Activated CD4-positive, alpha-beta T cell treated with anti-CD3 and anti-CD28 coated beads, Interleukin-2, Interleukin-6, amounts not matched to agents 100 ng/mL and 50 ng/mL, durations not matched to agents 16 hours and 8 hours (primary cell): ENCODE measurements at regions not wholly inside any gene's neighbourhood (a gene's known extent, or its start where the extent isn't known, plus 50 kb on each side); places are given as distances from the start of the nearest gene placed in this dataset.

Source experiments
- DNase-seq: peaks from one replicate; pipeline ENCODE4 v3.0.0-alpha.2; 2020

- no peak for DNase-seq
Measured at GRCh38 chr4:186939226-186939625, 215.6 kb upstream of the FAT1 start.

- DNase-seq, result no peak
Measured at GRCh38 chr4:186939766-186940165, 216.1 kb upstream of the FAT1 start.

GRCh38 chr4:186940476-186940875 lies 216.8 kb upstream of the FAT1 start:
- DNase-seq, result no peak

- no peak for DNase-seq
Measured at GRCh38 chr4:186942758-186943377, 219.2 kb upstream of the FAT1 start.

- no peak for DNase-seq
Measured at GRCh38 chr4:186943411-186943810, 219.8 kb upstream of the FAT1 start.

- no peak for DNase-seq
Measured at GRCh38 chr4:186946136-186946535, 222.5 kb upstream of the FAT1 start.

GRCh38 chr4:186946682-186947294 lies 223.1 kb upstream of the FAT1 start:
- no peak for DNase-seq

GRCh38 chr4:186948361-186949242 lies 224.9 kb upstream of the FAT1 start:
- DNase-seq, result no peak

- DNase-seq, result no peak
Measured at GRCh38 chr4:186949847-186950246, 226.2 kb upstream of the FAT1 start.

- no peak for DNase-seq
Measured at GRCh38 chr4:186952709-186953108, 229.1 kb upstream of the FAT1 start.

GRCh38 chr4:186953599-186954260 lies 230.1 kb upstream of the FAT1 start:
- DNase-seq, result no peak

GRCh38 chr4:186954509-186954908 lies 230.9 kb upstream of the FAT1 start:
- DNase-seq, result no peak

GRCh38 chr4:186954956-186955355 lies 231.3 kb upstream of the FAT1 start:
- DNase-seq, result no peak

- no peak for DNase-seq
Measured at GRCh38 chr4:186957952-186958555, 234.4 kb upstream of the FAT1 start.

- DNase-seq, result no peak
Measured at GRCh38 chr4:186958726-186959350, 235.2 kb upstream of the FAT1 start.

- DNase-seq, result no peak
Measured at GRCh38 chr4:186979961-186980745, 256.5 kb upstream of the FAT1 start.

- DNase-seq, result no peak
Measured at GRCh38 chr4:186981161-186981560, 257.5 kb upstream of the FAT1 start.

GRCh38 chr4:186982160-186982559 lies 258.5 kb upstream of the FAT1 start:
- DNase-seq, result no peak

- no peak for DNase-seq
Measured at GRCh38 chr4:186984105-186984644, 260.5 kb upstream of the FAT1 start.

- no peak for DNase-seq
Measured at GRCh38 chr4:186999686-187000085, 276.0 kb upstream of the FAT1 start.

GRCh38 chr4:187000281-187000680 lies 276.6 kb upstream of the FAT1 start:
- no peak for DNase-seq
